Posterior vena cava (tissue), 2 donors: ENCODE measurements at regions not wholly inside any gene's neighbourhood (a gene's known extent, or its start where the extent isn't known, plus 50 kb on each side); places are given as distances from the start of the nearest gene placed in this dataset.
"Not testable (repeated sequence)": the region's sequence is repeated elsewhere in the genome, so short reads cannot be mapped to it uniquely, and the experiment has no call there.

Source experiments
- DNase-seq: peaks from one replicate; pipeline ENCODE4 v3.0.0-alpha.2; 2020; ENCODE audit warnings: low spot score
- intact Hi-C, 2 donors: fragments of 100-400 bp; cut with DNase I; formaldehyde crosslinking; loops; one replicate each; pipeline versions ENCODE4 v1.14.1 to v1.14.2; 2022 to 2023
- donor health status: DM: yes; HTN: yes; CAD: no.
- donor health status: DM: yes; HTN: yes; CAD: no.

GRCh38 chr16:35157549-35157948, 1698.1 kb downstream of the TP53TG3F start:
- DNase-seq, intact Hi-C loops: not testable (repeated sequence)

DNA sequence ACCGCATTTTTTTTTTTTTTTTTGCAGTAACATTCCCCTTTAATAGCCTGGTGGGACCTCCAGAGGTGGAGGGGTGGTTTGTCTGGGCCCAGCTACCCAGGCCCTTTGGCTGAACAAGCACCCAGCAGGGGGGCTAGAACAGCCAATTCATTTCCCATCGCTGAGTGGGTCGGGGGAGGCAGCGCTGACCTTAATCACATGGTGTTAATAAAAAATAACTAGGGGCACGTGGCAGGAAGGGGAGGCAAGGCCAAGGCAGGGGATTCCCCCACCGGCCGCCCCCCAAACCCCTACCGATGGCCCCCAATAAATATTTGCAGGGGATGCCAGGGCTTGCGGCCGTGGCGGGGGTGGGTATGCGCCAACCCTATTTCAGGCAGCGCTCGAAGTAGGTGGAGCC, 1709.9 kb downstream of the TP53TG3F start:
- DNase-seq = peak; percentile 62
- intact Hi-C loops = not testable (repeated sequence)

DNA sequence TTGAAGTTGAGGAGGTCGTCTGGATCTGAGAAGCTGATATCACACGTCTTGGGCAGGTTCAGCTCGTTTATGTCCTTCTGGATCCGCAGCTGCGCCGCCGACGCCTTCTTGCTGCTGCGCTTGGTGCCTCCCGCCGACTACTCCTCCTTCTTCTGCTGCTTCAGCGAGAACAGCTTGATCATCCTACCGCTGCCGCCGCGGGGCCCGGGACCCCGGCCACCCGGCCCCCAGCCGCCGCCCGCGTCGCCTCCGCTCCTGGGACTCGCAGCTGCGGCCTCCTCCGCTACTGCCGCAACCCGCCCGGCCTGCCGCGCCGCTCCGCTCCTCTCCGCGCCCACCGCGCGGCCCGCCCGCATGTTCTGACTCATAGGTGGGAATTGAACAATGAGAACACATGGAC, 1710.6 kb downstream of the TP53TG3F start:
- peak; percentile 67 for DNase-seq

DNA sequence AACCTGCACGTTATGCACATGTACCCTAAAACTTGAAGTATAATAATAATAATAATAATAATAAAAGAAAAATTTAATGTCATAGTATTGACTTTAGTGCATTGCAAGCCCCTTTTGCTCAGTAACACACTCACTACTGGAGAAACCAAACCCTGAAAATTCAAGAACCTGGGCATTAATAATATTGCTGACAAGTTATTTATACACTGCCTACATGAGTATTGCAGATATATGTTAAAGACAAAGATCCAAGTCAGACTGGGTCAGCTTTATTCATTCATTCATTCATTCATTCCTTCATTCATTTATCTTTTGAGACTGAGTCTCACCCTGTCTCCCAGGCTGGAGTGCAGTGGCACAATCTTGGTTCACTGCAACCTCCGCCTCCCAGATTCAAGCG, 1711.2 kb downstream of the TP53TG3F start:
- intact Hi-C loops = no loop called here
- DNase-seq = no peak

More for the DNA sequence above, 1710.6 kb downstream of the TP53TG3F start:
- intact Hi-C loops = not testable (repeated sequence)

DNA sequence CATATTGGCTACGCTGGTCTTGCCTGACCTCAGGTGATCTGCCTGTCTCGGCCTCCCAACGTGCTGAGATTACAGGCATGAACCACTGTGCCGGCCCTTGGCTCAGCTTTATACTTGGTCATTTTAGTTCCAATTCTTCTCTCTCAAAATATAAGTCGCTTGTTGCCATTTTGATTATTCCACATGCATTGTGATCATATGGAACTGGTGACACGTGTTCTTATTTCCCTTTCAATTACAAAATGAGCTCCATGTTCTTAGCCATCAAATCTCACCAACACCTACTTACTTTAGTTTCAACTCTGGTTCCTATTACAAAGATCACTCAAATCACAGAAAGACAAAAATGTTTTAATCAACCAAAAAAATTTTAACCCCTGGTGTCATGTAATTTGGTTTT, 1711.7 kb downstream of the TP53TG3F start:
- peak; percentile 42 for DNase-seq

GRCh38 chr16:35173295-35173694, 1713.9 kb downstream of the TP53TG3F start:
- intact Hi-C loops = no loop called here
- DNase-seq = peak; percentile 70

More for the DNA sequence above, 1711.7 kb downstream of the TP53TG3F start:
- intact Hi-C loops = no loop called here

DNA sequence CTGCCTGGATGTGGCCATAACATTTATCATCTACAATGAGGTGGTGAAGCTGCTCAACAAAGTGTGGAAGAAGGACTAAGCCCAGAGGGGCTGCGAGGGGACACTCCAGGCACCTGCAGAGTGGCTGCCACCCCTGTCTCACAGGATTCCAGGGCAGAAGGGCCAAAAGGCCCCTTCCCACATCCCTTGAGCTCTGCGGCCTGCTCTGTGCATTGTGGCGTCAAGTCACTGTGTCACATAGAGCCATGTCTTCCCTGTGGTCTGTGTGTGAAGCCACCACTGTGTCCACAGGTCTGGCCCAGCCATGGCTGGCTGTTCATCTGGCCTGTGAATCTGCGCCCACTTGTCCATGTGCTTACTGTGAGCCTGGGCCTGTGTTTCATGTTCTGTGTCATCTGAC, 1714.6 kb downstream of the TP53TG3F start:
- peak; percentile 48 for DNase-seq

DNA sequence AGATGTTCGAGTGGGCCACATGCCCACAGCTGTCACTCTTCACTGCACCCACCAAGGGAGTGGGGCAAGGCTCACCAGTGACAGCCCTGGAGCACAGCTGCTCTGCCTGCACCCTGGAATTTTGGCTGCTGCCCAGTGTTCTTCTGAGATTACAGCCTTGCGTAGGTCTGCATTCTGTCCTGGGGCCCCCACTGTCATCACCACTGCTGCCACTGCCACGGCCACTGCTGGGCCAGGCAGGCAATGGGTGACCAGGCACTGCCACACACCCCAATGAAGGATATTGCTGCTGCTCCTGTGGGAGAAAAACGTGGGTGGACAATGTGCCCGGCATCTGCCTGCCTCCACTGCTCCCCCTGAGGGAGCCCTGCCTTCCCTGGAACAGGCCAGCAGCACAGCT, 1717.0 kb downstream of the TP53TG3F start:
- intact Hi-C loops = no loop called here
- peak; percentile 69 for DNase-seq

More for the DNA sequence above, 1714.6 kb downstream of the TP53TG3F start:
- intact Hi-C loops = no loop called here

DNA sequence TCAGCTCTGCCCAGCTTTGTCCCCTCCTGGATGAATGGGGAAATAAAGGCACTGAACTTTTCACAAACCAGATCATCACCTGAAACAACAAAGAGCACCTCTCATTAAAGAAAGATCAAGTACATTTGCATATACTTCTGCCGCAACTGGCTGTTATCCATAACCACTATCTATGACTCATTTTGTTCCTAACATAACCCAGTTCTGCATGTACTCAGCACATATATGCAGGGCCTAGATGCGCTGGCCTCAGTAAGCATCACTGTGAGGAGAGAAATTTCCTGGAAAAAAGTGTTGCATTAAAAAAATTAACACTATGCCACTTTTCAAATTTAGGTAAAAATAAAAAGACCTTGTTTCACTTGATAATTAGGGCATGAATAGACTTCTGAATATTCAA, 1718.4 kb downstream of the TP53TG3F start:
- intact Hi-C loops = no loop called here
- no peak for DNase-seq

GRCh38 chr16:35180970-35181369, 1721.6 kb downstream of the TP53TG3F start:
- intact Hi-C loops = no loop called here
- no peak for DNase-seq

- intact Hi-C loops = no loop called here
- no peak for DNase-seq
Observed at GRCh38 chr16:35181422-35182030, 1722.1 kb downstream of the TP53TG3F start.

DNA sequence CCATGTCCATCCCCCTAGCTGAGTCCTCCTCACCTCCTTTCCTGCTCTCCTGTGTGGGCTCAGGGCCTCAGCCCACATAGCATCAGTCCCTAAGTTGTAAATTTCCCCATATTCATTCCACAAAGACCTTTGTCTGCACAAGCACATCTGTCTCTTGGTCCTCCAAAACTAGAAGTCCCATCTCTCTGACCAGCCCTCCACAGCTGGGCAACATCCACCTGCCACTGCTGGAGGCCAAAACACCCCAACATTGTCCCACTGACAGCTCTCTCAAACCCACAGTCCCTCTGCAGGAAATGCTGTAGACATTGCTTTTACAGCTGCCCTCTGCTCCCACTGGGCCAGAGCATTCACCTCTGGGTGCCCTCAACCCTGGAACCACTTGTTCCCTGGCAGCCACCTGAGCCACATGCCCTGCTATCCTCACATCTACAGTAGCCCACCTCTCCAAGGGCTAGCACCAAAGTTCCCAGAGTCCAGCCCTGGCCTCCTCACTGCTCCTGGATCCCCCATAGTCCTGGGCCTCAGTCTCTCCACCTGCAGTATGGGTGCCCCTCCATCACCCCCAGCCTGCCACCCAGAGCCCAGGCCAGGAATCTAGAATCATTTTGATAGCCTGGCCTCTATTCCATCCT, 1722.7 kb downstream of the TP53TG3F start:
- intact Hi-C loops = no loop called here
- DNase-seq = no peak

DNA sequence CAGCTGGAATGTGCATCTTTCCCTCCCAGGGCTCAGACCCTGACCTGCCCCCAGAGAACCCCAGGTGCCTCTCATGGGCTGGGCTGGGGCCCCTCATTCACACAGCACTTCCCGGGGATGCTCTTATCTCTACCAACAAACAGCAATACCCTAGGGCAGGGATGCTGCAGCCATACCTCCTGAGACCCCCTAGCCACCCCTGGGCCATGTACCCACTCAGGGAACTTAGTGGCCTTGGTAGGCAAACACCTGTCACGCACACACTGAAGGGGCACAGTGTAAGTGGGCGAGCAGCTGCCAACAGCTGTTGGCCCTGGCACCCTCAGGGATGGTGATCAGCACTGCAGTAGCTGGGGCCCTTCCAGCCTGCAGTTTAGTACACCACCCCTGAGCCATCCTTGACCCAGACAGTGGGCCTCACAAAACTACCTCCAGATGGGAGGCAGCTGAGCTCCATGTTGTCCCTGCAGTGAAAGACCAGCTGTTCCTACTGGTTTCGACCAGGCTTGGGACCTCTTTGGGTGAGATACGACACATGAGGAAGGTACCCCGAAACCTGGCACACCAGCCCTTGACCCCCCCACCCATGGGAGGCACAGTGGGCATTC, 1723.6 kb downstream of the TP53TG3F start:
- intact Hi-C loops = no loop called here
- DNase-seq = no peak

DNA sequence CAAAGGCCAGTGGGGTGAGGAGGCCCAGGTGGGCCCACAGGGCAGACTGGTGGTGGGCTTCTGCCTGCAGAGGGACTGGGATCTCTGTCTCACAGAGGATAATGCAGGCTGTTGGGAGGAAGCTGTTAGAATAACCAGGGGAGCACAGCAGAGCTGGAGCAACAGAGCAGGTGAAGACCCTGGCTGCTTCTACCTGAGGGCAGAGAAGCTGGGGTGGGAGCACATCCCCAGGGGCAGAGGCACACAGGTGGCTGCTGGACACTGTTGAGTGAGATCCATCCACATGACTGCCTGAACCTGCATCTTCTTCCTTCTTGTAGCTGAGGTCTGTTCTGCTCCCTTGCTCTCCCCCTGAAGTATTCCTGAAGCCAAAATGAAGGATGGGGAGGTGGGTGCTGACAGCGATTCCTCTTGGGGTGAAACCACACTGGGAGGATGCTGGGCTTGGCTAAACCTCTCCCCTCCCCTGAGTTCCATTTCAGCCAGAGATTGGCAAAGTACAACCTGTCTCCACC, 1725.0 kb downstream of the TP53TG3F start:
- no peak for DNase-seq
- intact Hi-C loops = no loop called here

DNA sequence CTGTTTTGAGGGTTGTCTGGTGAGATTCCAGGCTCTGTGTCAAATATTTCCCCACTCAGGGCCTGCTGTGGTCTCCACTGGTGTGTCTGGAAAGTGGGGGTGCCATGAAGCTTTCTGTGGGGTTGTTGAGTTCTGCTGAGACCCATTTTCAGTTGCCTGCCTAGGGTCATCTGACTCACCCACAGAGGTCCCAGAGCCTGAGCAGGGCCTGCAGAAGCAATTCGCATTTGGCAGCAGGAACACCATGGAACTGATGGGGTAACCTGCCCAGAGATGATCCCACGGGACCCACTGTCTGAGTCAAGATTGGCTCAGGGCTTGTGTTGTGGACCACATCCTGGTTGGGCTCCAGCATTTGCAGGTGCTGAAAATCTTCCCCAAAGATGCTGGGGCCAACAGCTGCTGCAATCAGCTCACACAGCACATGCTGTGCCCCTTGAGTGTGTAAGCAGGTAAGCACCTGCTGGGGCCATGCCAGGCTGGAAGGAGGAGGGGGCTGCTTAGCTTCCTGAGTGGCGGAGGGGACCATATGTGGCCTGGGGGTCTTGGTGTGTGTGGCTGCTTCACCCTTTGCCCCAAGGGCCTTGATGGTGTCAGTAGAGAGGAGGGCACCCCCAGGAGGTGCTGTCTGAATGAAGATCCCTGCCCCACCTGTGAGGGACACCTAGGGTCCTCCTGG, 1726.1 kb downstream of the TP53TG3F start:
- no peak for DNase-seq
- intact Hi-C loops = no loop called here

DNA sequence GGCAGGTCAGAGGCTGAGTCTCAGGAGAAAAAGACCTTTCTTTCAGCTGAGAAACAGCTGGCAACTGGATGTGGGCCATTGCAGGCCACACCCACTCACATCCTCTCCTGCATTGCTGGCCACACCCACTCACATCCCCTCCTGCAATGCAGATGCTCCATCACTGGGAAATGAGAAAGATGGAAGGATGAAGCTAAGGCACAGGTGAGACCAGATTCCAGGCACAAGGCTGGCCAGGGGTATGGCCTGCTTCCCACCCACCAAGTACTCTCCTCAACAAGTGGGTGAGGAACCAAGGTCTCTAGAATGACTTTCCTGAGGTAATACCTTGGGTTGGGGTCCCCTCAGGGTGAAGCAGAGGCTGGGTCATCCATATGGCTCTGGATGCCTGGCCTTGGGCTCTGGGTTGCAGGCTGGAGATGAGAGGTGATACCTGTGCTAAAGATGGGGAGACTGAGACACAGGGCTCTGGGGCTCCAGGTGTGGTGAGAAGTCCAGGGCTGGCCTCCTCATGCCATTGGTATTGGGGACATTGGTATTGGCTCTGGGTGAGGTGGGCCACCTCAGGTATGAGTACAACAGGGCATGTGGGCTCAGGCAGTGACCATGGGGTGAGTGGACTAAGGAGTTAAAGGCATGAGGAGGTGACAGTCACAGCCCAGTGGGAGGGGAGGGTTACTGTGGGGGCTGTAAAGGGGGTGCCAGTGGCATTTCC, 1726.8 kb downstream of the TP53TG3F start:
- intact Hi-C loops = no loop called here

DNA sequence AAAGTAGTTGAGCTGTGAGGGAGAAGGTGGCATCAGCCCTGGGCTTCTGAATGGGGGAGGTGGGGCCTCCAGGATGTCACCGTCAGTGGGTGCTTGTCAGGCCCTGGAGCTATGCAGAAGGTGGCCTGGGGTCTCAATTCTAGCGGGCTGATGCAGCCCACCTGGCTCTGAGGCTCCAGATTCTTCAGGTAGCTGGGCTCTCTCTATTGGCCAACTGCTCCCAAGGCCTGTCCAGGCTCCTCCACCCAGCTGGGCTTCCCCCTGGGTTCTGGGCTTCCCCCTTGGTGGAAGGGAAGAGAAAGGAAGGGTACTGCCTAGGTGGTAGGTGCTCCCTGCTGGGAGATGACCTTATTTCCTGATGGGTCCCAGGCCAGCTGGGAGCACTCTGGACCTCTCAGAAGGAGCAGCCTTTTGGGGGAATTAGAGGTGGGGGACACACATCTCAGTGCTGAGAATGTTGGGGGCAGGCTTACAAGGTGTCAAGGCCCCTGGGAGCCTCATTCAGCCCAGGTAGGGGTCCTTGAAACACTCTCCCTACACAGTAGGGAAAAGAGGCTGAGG, 1728.3 kb downstream of the TP53TG3F start:
- DNase-seq = no peak
- intact Hi-C loops = no loop called here

More for the DNA sequence above, 1726.8 kb downstream of the TP53TG3F start:
- DNase-seq = no peak

DNA sequence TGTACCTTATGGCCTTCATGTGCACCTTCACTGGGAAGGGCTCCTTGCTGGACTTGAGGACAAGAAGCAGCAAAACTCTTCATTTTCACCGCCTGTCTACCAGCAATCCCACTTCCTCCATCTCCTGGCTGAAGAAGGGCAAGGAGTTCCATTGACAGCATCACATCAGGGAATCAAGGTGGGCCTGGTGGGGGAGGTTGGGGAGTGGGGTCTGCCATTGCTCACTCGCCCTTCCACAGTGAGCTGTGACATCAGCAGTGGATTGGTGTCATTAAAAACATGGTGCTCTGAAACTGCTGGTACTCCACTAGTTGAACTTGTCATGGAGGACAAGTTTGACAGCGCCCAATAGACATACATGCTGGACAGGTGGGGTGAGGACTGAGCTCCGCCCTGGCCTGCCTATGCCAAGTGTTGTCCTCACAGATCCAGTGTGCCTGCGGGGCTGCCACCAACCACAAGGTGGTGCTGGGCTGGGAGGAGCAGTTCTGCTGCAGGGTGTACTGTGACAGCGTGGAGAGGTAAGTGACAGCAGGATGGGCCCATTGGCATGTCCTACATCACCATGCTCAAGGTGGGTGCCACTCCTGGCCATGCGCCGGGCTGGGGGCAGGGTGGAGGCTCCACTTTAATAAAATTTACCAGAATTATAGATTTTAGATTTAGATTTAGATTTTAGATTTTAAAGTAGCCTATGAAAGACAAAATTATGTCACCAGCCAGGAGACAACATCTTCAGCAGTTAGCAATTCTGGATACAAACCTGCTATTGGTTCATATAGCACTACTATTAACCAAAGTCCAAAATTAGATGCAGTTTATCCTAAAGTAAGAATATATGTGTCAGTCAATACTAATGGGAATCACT, 1729.1 kb downstream of the TP53TG3F start:
- intact Hi-C loops = no loop called here

More for the DNA sequence above, 1729.1 kb downstream of the TP53TG3F start:
- DNase-seq = no peak
